H9 (cell line): ENCODE measurements at regions not wholly inside any gene's neighbourhood (a gene's known extent, or its start where the extent isn't known, plus 50 kb on each side); places are given as distances from the start of the nearest gene placed in this dataset.

Experiments used
- DNase-seq: peaks from one replicate; pipeline ENCODE4 v3.0.0-alpha.2; 2017
- H2AFZ ChIP-seq: one replicate; pipeline ENCODE4 v1.6.1; 2013; ENCODE audit warnings: mild to moderate bottlenecking, low read length, control low read depth, moderate library complexity
- H2AK5ac ChIP-seq: 2 replicates; pipeline ENCODE4 v1.6.1; 2013; ENCODE audit warnings: low read length, control low read depth, mixed read lengths; ENCODE audit not compliant: insufficient read length
- H2BK120ac ChIP-seq: one replicate; pipeline ENCODE4 v1.6.1; 2013; ENCODE audit warnings: low read depth, mild to moderate bottlenecking, low read length, control low read depth, inconsistent platforms; ENCODE audit not compliant: poor library complexity, severe bottlenecking
- H2BK12ac ChIP-seq: 2 replicates; pipeline ENCODE4 v1.6.1; 2013; ENCODE audit warnings: low read length, control low read depth, mixed read lengths, low read depth; ENCODE audit not compliant: insufficient read length
- H2BK15ac ChIP-seq: 2 replicates; pipeline ENCODE4 v1.6.1; 2013; ENCODE audit warnings: low read depth, low read length, control low read depth
- H2BK20ac ChIP-seq: one replicate; pipeline ENCODE4 v1.6.1; 2013; ENCODE audit warnings: low read depth, mild to moderate bottlenecking, low read length, control low read depth, inconsistent platforms; ENCODE audit not compliant: poor library complexity, severe bottlenecking
- H2BK5ac ChIP-seq: 2 replicates; pipeline ENCODE4 v1.6.1; 2013; ENCODE audit warnings: low read length, control low read depth, mixed read lengths; ENCODE audit not compliant: insufficient read length
- H3K14ac ChIP-seq: 2 replicates; pipeline ENCODE4 v1.6.1; 2013; ENCODE audit warnings: low read length, control low read depth; ENCODE audit not compliant: insufficient read depth
- H3K18ac ChIP-seq: 2 replicates; pipeline ENCODE4 v1.6.1; 2013; ENCODE audit warnings: low read depth, mild to moderate bottlenecking, mixed read lengths, low read length, control low read depth; ENCODE audit not compliant: insufficient read length
- H3K23ac ChIP-seq: 2 replicates; pipeline ENCODE4 v1.6.1; 2013; ENCODE audit warnings: low read length, control low read depth, mixed read lengths, low read depth; ENCODE audit not compliant: insufficient read length
- H3K23me2 ChIP-seq: 2 replicates; pipeline ENCODE4 v1.6.1; 2013; ENCODE audit warnings: low read depth, mild to moderate bottlenecking, mixed read lengths, low read length, control low read depth; ENCODE audit not compliant: insufficient read length, poor library complexity, severe bottlenecking
- H3K27ac ChIP-seq: 2 replicates; pipeline ENCODE4 v1.5.1; 2013; ENCODE audit warnings: low read length, control low read depth, mixed read lengths, low read depth; ENCODE audit not compliant: insufficient read length
- H3K27me3 ChIP-seq: 2 replicates; pipeline ENCODE4 v1.6.1; 2013; ENCODE audit warnings: low read length, control low read depth, inconsistent platforms; ENCODE audit not compliant: insufficient read depth
- H3K4ac ChIP-seq: 2 replicates; pipeline ENCODE4 v1.6.1; 2013; ENCODE audit warnings: low read depth, mild to moderate bottlenecking, control low read depth, inconsistent platforms, low read length, moderate library complexity
- H3K4me1 ChIP-seq: 2 replicates; pipeline ENCODE4 v1.6.1; 2013; ENCODE audit warnings: low read length, control low read depth, inconsistent platforms; ENCODE audit not compliant: insufficient read depth
- H3K4me2 ChIP-seq: 2 replicates; pipeline ENCODE4 v1.6.1; 2013; ENCODE audit warnings: low read length, control low read depth, mixed read lengths; ENCODE audit not compliant: insufficient read length, insufficient read depth
- H3K56ac ChIP-seq: 2 replicates; pipeline ENCODE4 v1.6.1; 2013; ENCODE audit warnings: low read depth, mild to moderate bottlenecking, mixed read lengths, low read length, control low read depth; ENCODE audit not compliant: insufficient read length
- H3K79me1 ChIP-seq: 2 replicates; pipeline ENCODE4 v1.6.1; 2013; ENCODE audit warnings: low read depth, mild to moderate bottlenecking, moderate library complexity, low read length, control low read depth, inconsistent platforms; ENCODE audit not compliant: insufficient read depth, poor library complexity, severe bottlenecking
- H3K79me2 ChIP-seq: 2 replicates; pipeline ENCODE4 v1.6.1; 2013; ENCODE audit warnings: low read length, control low read depth, inconsistent platforms; ENCODE audit not compliant: insufficient read depth
- H3K9ac ChIP-seq: 2 replicates; pipeline ENCODE4 v1.6.1; 2013; ENCODE audit warnings: low read length, control low read depth, mixed read lengths; ENCODE audit not compliant: insufficient read length; ENCODE audit errors: extremely low read depth
- H3K9me3 ChIP-seq: one replicate; pipeline ENCODE4 v1.6.1; 2013; ENCODE audit warnings: low read depth, low read length, inconsistent platforms; ENCODE audit not compliant: control insufficient read depth
- H3T11ph ChIP-seq: one replicate; pipeline ENCODE4 v1.6.1; 2013; ENCODE audit warnings: mild to moderate bottlenecking, low read length, control low read depth, inconsistent platforms
- H4K20me1 ChIP-seq: one replicate; pipeline ENCODE4 v1.6.1; 2013; ENCODE audit not compliant: control insufficient read depth, insufficient read length, insufficient read depth
- H4K5ac ChIP-seq: 2 replicates; pipeline ENCODE4 v1.6.1; 2013; ENCODE audit warnings: low read depth, mild to moderate bottlenecking, mixed read lengths, low read length, control low read depth; ENCODE audit not compliant: insufficient read length
- H4K8ac ChIP-seq: replicated peaks from 2 replicates; pipeline ENCODE4 v1.6.1; 2013; ENCODE audit warnings: low read length, control low read depth, mixed read lengths, low read depth; ENCODE audit not compliant: insufficient read length
- H4K91ac ChIP-seq: 2 replicates; pipeline ENCODE4 v1.6.1; 2013; ENCODE audit warnings: low read depth, mild to moderate bottlenecking, moderate library complexity, mixed read lengths, low read length, control low read depth; ENCODE audit not compliant: insufficient read length
- H3K27ac Mint-ChIP-seq, 3 experiments: 2 replicates in 2 of 3; 3 replicates in 1 of 3; pipeline ENCODE4 v1.8.0; 2020 to 2021; ENCODE audit warnings: mixed read lengths in 3 of 3, mild to moderate bottlenecking in 1 of 3, moderate library complexity in 1 of 3
- H3K27me3 Mint-ChIP-seq: 2 replicates; pipeline ENCODE4 v1.8.0; 2021; ENCODE audit warnings: low read depth, mild to moderate bottlenecking, moderate library complexity, mixed read lengths
- H3K36me3 Mint-ChIP-seq, 3 experiments: 2 replicates in 2 of 3; 3 replicates in 1 of 3; pipeline ENCODE4 v1.8.0; 2020 to 2021; ENCODE audit warnings: low read depth in 3 of 3, mixed read lengths in 3 of 3; ENCODE audit not compliant: insufficient read depth in 1 of 3
- H3K4me1 Mint-ChIP-seq, 2 experiments: 2 replicates each; pipeline ENCODE4 v1.8.0; 2020; ENCODE audit warnings: mixed read lengths in 2 of 2
- H3K4me3 Mint-ChIP-seq, 2 experiments: 2 replicates in 1 of 2; 3 replicates in 1 of 2; pipeline ENCODE4 v1.8.0; 2020 to 2021; ENCODE audit warnings: mild to moderate bottlenecking in 2 of 2, mixed read lengths in 2 of 2, moderate library complexity in 1 of 2
- H3K9me3 Mint-ChIP-seq, 2 experiments: 2 replicates in 1 of 2; 3 replicates in 1 of 2; pipeline ENCODE4 v1.8.0; 2020; ENCODE audit warnings: mild to moderate bottlenecking in 2 of 2, mixed read lengths in 2 of 2, moderate library complexity in 1 of 2
- CTCF ChIP-seq: fragments of 200-600 bp; sonication (generic); conservative IDR thresholded peaks from 3 replicates; pipeline ENCODE4 v1.8.0; 2021; ENCODE audit warnings: antibody characterized with exemption, mild to moderate bottlenecking
- WGBS: extraction: QIAGEN DNeasy Blood & Tissue Kit; methylation state at CpG from one replicate; pipeline ENCODE4 v1.1.7; 2013; ENCODE audit warnings: missing lambda C conversion rate, low lambda C conversion rate, mixed read lengths; ENCODE audit not compliant: insufficient read length; ENCODE audit errors: extremely low coverage; 5-methylcytosine and 5-hydroxymethylcytosine counted together

- Histone ChIP-seq H3K27ac (no peak overlapping the region), H3K4me2 (no peak overlapping the region), H3K79me1 (no peaks in the 10 kb centered on the region), H4K91ac (no peak overlapping the region), H3K27me3 (no peaks in the 10 kb centered on the region), H2BK12ac (no peak overlapping the region), H3K23ac (no peak overlapping the region), H2AFZ (no peak overlapping the region), H3K14ac (no peak overlapping the region), H3K4ac (no peak overlapping the region), H4K5ac (no peak overlapping the region), H2BK15ac (no peak overlapping the region), H3K56ac (no peak overlapping the region), H2BK20ac (no peak overlapping the region), H3K23me2 (no peaks in the 10 kb centered on the region), H2BK120ac (no peak overlapping the region), H3K4me1 (no peaks in the 10 kb centered on the region), H3T11ph (no peak overlapping the region), H3K18ac (no peak overlapping the region), H2AK5ac (no peak overlapping the region), H3K9me3 (no peaks in the 10 kb centered on the region), H3K79me2 (no peaks in the 10 kb centered on the region), H3K9ac (no peak overlapping the region), H4K8ac (no peak overlapping the region), H4K20me1 (no peaks in the 10 kb centered on the region), H2BK5ac (no peak overlapping the region)
- no peak for DNase-seq
- WGBS, result no CpG with 5 or more reads among the region's 10 CpGs
- H3K27me3 Mint-ChIP-seq, result no peaks in the 10 kb centered on the region
- no peak overlapping the region for H3K4me3 Mint-ChIP-seq
- H3K36me3 Mint-ChIP-seq, result peaks cover 0 to 5% (median 2%) of the 10 kb centered on the region in 3 experiments; a peak in 2 of 7 replicates
- H3K27ac Mint-ChIP-seq, result no peak overlapping the region
- H3K4me1 Mint-ChIP-seq, result no peaks in the 10 kb centered on the region
- peaks cover 1 to 3% of the 10 kb centered on the region in 2 experiments; a peak in 1 of 5 replicates for H3K9me3 Mint-ChIP-seq
- TF ChIP-seq CTCF, result no peak
Measured at GRCh38 chr9:26145938-26146337, 467.7 kb upstream of the TUSC1 start.
